GM12878 (cell line): ENCODE measurements at regions not wholly inside any gene's neighbourhood (a gene's known extent, or its start where the extent isn't known, plus 50 kb on each side); places are given as distances from the start of the nearest gene placed in this dataset.

ENCODE experiments used
- ATAC-seq: fragments of 200-7000 bp; cut with Tn5 transposase; 3 replicates; pipeline ENCODE4 v1.9.1; 2020; ENCODE audit warnings: mild to moderate bottlenecking, moderate library complexity
- BruUV-seq: library from RNA; stranded (reverse); fragments of 400-500 nt; replicated peaks from 2 replicates; lab custom pipeline; 2021; lab: Mats Ljungman, UMichigan
- CTCF ChIA-PET: fragments of 300-600 bp; sonication (Branson Sonifier 250); formaldehyde crosslinking; extraction: SDS; loops from one replicate; lab custom pipeline; 2021; ENCODE audit warnings: inconsistent platforms; lab: Yijun Ruan, JAX
- POLR2A ChIA-PET: fragments of 350-600 bp; formaldehyde crosslinking; extraction: SDS; loops from one replicate; lab custom pipeline; 2021; ENCODE audit warnings: inconsistent platforms; lab: Charles Lee
- RAD21 ChIA-PET: fragments of 300-600 bp; sonication (Branson Sonifier 250); formaldehyde crosslinking; loops from one replicate; lab custom pipeline; 2023; ENCODE audit warnings: antibody characterized with exemption; ENCODE audit not compliant: unreplicated experiment; lab: Charles Lee
- SMC1A ChIA-PET: fragments of 300-600 bp; sonication (Branson Sonifier 250); formaldehyde crosslinking; loops from one replicate; lab custom pipeline; 2023; ENCODE audit not compliant: unreplicated experiment, uncharacterized antibody; lab: Charles Lee
- DNase-seq: peaks from one replicate; pipeline ENCODE4 v3.0.0-alpha.2; 2011; ENCODE audit warnings: low read depth, low spot score
- FAIRE-seq: peaks from 3 replicates; lab custom pipeline; 2011; peaks lifted over from hg19 to GRCh38; lab: Jason Lieb, UNC
- H2AFZ ChIP-seq: 2 replicates; pipeline ENCODE4 v1.6.0; 2011; ENCODE audit warnings: low read depth, low read length, control low read depth; ENCODE audit not compliant: control insufficient read depth
- H3K27ac ChIP-seq: 2 replicates; pipeline ENCODE4 v1.5.1; 2011; ENCODE audit warnings: control low read depth; ENCODE audit not compliant: control insufficient read depth, insufficient read depth
- H3K27me3 ChIP-seq, 2 experiments: replicated peaks in 1 of 2; 2 replicates each; pipeline versions ENCODE4 v1.6.0 to v1.6.1; 2011; ENCODE audit warnings: low read length in 1 of 2; ENCODE audit not compliant: control insufficient read depth in 2 of 2, insufficient read depth in 2 of 2
- H3K36me3 ChIP-seq, 2 experiments: 2 replicates each; pipeline ENCODE4 v1.5.1; 2011; ENCODE audit warnings: low read length in 1 of 2; ENCODE audit not compliant: control insufficient read depth in 2 of 2, insufficient read depth in 2 of 2
- H3K4me1 ChIP-seq: 2 replicates; pipeline ENCODE4 v1.6.1; 2011; ENCODE audit warnings: mild to moderate bottlenecking, low read length, moderate library complexity, mixed read lengths; ENCODE audit not compliant: control insufficient read depth, insufficient read depth
- H3K4me2 ChIP-seq: 2 replicates; pipeline ENCODE4 v1.6.0; 2011; ENCODE audit warnings: control low read depth; ENCODE audit not compliant: control insufficient read depth, insufficient read depth
- H3K4me3 ChIP-seq: fragments of 200-600 bp; sonication (generic); 2 replicates; pipeline ENCODE4 v1.5.1; 2016
- H3K79me2 ChIP-seq: 2 replicates; pipeline ENCODE4 v1.6.0; 2011; ENCODE audit warnings: low read length; ENCODE audit not compliant: control insufficient read depth, insufficient read depth
- H3K9ac ChIP-seq: 2 replicates; pipeline ENCODE4 v1.8.0; 2011; ENCODE audit warnings: low read length, control low read depth, mixed read lengths; ENCODE audit not compliant: control insufficient read depth, insufficient read depth
- H3K9me3 ChIP-seq: replicated peaks from 3 replicates; pipeline ENCODE4 v1.5.1; 2011; ENCODE audit warnings: mild to moderate bottlenecking, low read length; ENCODE audit not compliant: control insufficient read depth, insufficient read depth
- H4K20me1 ChIP-seq: 2 replicates; pipeline ENCODE4 v1.6.0; 2011; ENCODE audit not compliant: control insufficient read depth, insufficient read depth
- BCL3 ChIP-seq: IDR thresholded peaks from 2 replicates; pipeline ENCODE4 v1.6.1; 2011; ENCODE audit warnings: borderline replicate concordance, low read depth, mild to moderate bottlenecking, moderate library complexity, low read length; ENCODE audit not compliant: insufficient read depth, poor library complexity, severe bottlenecking
- CHD2 ChIP-seq: IDR thresholded peaks from 2 replicates; pipeline ENCODE4 v1.6.1; 2011; ENCODE audit warnings: low read depth, low read length, improper control_type of control experiment, borderline replicate concordance
- KLF5 ChIP-seq: fragments of 450-650 bp; IDR thresholded peaks from 2 replicates; pipeline ENCODE4 v1.6.1; 2014; ENCODE audit warnings: mild to moderate bottlenecking; ENCODE audit not compliant: partially characterized antibody
- MAX ChIP-seq: IDR thresholded peaks from 2 replicates; pipeline ENCODE4 v1.6.1; 2012; ENCODE audit warnings: low read depth, low read length, improper control_type of control experiment
- RBBP5 ChIP-seq: fragments of 200-600 bp; sonication (generic); conservative IDR thresholded peaks from 2 replicates; pipeline ENCODE4 v1.6.1; 2016
- SPI1 ChIP-seq: IDR thresholded peaks from 2 replicates; pipeline ENCODE4 v1.6.1; 2011; ENCODE audit warnings: low read depth, mild to moderate bottlenecking, low read length, moderate library complexity, borderline replicate concordance; ENCODE audit not compliant: insufficient read depth
- SUZ12 ChIP-seq: fragments of 200-600 bp; sonication (generic); IDR thresholded peaks from one replicate; pipeline ENCODE4 v1.6.1; 2018; ENCODE audit warnings: antibody characterized with exemption, mild to moderate bottlenecking; ENCODE audit not compliant: unreplicated experiment
- USF2 ChIP-seq: IDR thresholded peaks from 2 replicates; pipeline ENCODE4 v1.6.1; 2011; ENCODE audit warnings: low read depth, low read length, improper control_type of control experiment, borderline replicate concordance
- WGBS: methylation state at CpG from one replicate; pipeline ENCODE4 v1.1.6; 2016; ENCODE audit warnings: low lambda C conversion rate; ENCODE audit not compliant: insufficient replicate concordance, insufficient coverage; ENCODE audit errors: missing lambda C conversion rate; 5-methylcytosine and 5-hydroxymethylcytosine counted together
- in situ Hi-C: fragments of 300-500 bp; cut with MboI; formaldehyde crosslinking; loops from 9 replicates; pipeline ENCODE4 v1.14.3; 2018; ENCODE audit warnings: mixed read lengths
- intact Hi-C: fragments of 100-400 bp; cut with micrococcal nuclease; formaldehyde crosslinking; loops from one replicate; pipeline ENCODE4 v1.14.2; 2022; ENCODE audit not compliant: unreplicated experiment

- intact Hi-C loops, result no loop called here
- Histone ChIP-seq H3K9ac (no peak overlapping the region), H4K20me1 (no peaks in the 10 kb centered on the region), H2AFZ (no peak overlapping the region), H3K27me3 (no peaks in the 10 kb centered on the region), H3K79me2 (no peaks in the 10 kb centered on the region), H3K4me1 (no peaks in the 10 kb centered on the region), H3K36me3 (no peaks in the 10 kb centered on the region), H3K4me2 (no peak overlapping the region), H3K9me3 (no peaks in the 10 kb centered on the region), H3K27ac (no peak overlapping the region), H3K4me3 (no peak overlapping the region)
- BruUV-seq, result no TSS peak
- DNase-seq (no peak), ATAC-seq (no peak), FAIRE-seq (no peak)
- in situ Hi-C loops, result no loop called here
- CTCF ChIA-PET, result interaction anchor here (1.1 kb wide), 1 partner anchor 20 kb away, joined by 4 read pairs; no protein-coding TSS in a partner anchor
- RAD21 ChIA-PET, result no interaction called here
- WGBS, result 52% methylated on average over 5 of the region's 5 CpGs
- SMC1A ChIA-PET, result no interaction called here
- no peak for TF ChIP-seq RBBP5
- POLR2A ChIA-PET, result no interaction called here
Measured at GRCh38 chr21:35814858-35815619, 245.3 kb downstream of the SETD4 start.

GRCh38 chr21:35812679-35813078, 247.6 kb downstream of the SETD4 start:
- TF ChIP-seq USF2 (no peak), KLF5 (no peak), SPI1 (no peak), BCL3 (no peak), CHD2 (no peak), MAX (no peak), SUZ12 (no peak)
- Histone ChIP-seq H3K9me3 (no peaks in the 10 kb centered on the region), H3K27me3 (no peaks in the 10 kb centered on the region), H3K4me2 (no peak overlapping the region), H2AFZ (no peak overlapping the region), H3K27ac (no peak overlapping the region), H3K4me3 (no peak overlapping the region), H3K4me1 (no peaks in the 10 kb centered on the region), H3K79me2 (no peaks in the 10 kb centered on the region), H3K9ac (no peak overlapping the region), H3K36me3 (no peaks in the 10 kb centered on the region), H4K20me1 (no peaks in the 10 kb centered on the region)
- SMC1A ChIA-PET, result no interaction called here
- CTCF ChIA-PET, result interaction anchor here (0.5 kb wide), 1 partner anchor 1289 kb away, joined by 3 read pairs; no protein-coding TSS in a partner anchor
- no TSS peak for BruUV-seq
- WGBS, result 49% methylated on average over 8 of the region's 9 CpGs
- in situ Hi-C loops (no loop called here), intact Hi-C loops (no loop called here)
- RAD21 ChIA-PET, result no interaction called here
- ATAC-seq (no peak), FAIRE-seq (no peak), DNase-seq (no peak)
- POLR2A ChIA-PET, result no interaction called here
